A549 (cell line): ENCODE measurements at regions not wholly inside any gene's neighbourhood (a gene's known extent, or its start where the extent isn't known, plus 50 kb on each side); places are given as distances from the start of the nearest gene placed in this dataset.

Experiments
- ATAC-seq, 2 experiments: fragments of 200-7000 bp in 1 of 2; fragments of >200 bp in 1 of 2; cut with Nextera tagmentation in 1 of 2; cut with Tn5 transposase in 1 of 2; 3 replicates each; pipeline versions ENCODE4 v1.8.0 to v1.9.1; 2018 to 2020; ENCODE audit warnings: mild to moderate bottlenecking in 1 of 2, moderate library complexity in 1 of 2
- CTCF ChIA-PET: fragments of 300-600 bp; sonication (Branson Sonifier 250); formaldehyde crosslinking; extraction: SDS; loops from one replicate; lab custom pipeline; 2021; ENCODE audit warnings: antibody characterized with exemption, inconsistent platforms; lab: Yijun Ruan, JAX
- POLR2A ChIA-PET: fragments of 350-600 bp; formaldehyde crosslinking; extraction: SDS; loops from one replicate; lab custom pipeline; 2021; ENCODE audit warnings: antibody characterized with exemption, inconsistent platforms; lab: Yijun Ruan, JAX
- DNase-seq, 2 experiments: peaks; one replicate each; pipeline versions ENCODE4 v3.0.0 to v3.0.0-alpha.2; 2011 to 2016; ENCODE audit warnings: low read depth in 1 of 2, low spot score in 1 of 2
- FAIRE-seq: peaks from 2 replicates; lab custom pipeline; 2011; peaks lifted over from hg19 to GRCh38; lab: Jason Lieb, UNC
- H3K27ac ChIP-seq, 2 experiments: fragments of >200 bp; sonication (Bioruptor Twin); formaldehyde crosslinking; 3 replicates each; pipeline ENCODE4 v1.5.1; 2016 to 2017
- H3K4me1 ChIP-seq: fragments of >200 bp; sonication (Bioruptor Twin); formaldehyde crosslinking; 3 replicates; pipeline ENCODE4 v1.6.1; 2016
- H3K4me2 ChIP-seq: fragments of >200 bp; sonication (Bioruptor Twin); formaldehyde crosslinking; 3 replicates; pipeline ENCODE4 v1.6.1; 2016
- H3K4me3 ChIP-seq: fragments of >200 bp; sonication (Bioruptor Twin); formaldehyde crosslinking; 3 replicates; pipeline ENCODE4 v1.5.1; 2016
- H3K9me3 ChIP-seq: fragments of >200 bp; sonication (Bioruptor Twin); formaldehyde crosslinking; 3 replicates; pipeline ENCODE4 v1.6.1; 2016
- BHLHE40 ChIP-seq: IDR thresholded peaks from 2 replicates; pipeline ENCODE4 v1.6.1; 2012; ENCODE audit warnings: low read depth, low read length, inconsistent platforms
- CBX2 ChIP-seq: fragments of 200-600 bp; sonication (generic); IDR thresholded peaks from 2 replicates; pipeline ENCODE4 v1.6.1; 2016; ENCODE audit warnings: low read depth, mild to moderate bottlenecking, borderline replicate concordance
- EP300 ChIP-seq, 2 experiments: fragments of >200 bp; sonication (Bioruptor Twin); formaldehyde crosslinking; IDR thresholded peaks; 2 replicates in 1 of 2; 3 replicates in 1 of 2; pipeline ENCODE4 v1.6.1; 2016 to 2017
- FOSL2 ChIP-seq, 2 experiments: fragments of 450-650 bp in 1 of 2; fragments of >200 bp in 1 of 2; sonication (Bioruptor Twin) in 1 of 2; formaldehyde crosslinking; IDR thresholded peaks; 2 replicates each; pipeline versions ENCODE4 v1.5.0 to v1.6.1; 2016 to 2020; ENCODE audit warnings: mild to moderate bottlenecking in 1 of 2, moderate library complexity in 1 of 2
- HEYL ChIP-seq: fragments of 250-450 bp; sonication (Bioruptor Pico); IDR thresholded peaks from 2 replicates; pipeline ENCODE4 v1.8.0; 2021; ENCODE audit warnings: mild to moderate bottlenecking, moderate library complexity
- HOXB13 ChIP-seq: fragments of 250-450 bp; sonication (Bioruptor Pico); IDR thresholded peaks from 2 replicates; pipeline ENCODE4 v1.5.0; 2020; ENCODE audit warnings: low read depth, mild to moderate bottlenecking, moderate library complexity
- KDM5A ChIP-seq: fragments of 200-600 bp; sonication (generic); IDR thresholded peaks from 2 replicates; pipeline ENCODE4 v1.6.1; 2016; ENCODE audit warnings: antibody characterized with exemption, mild to moderate bottlenecking
- MAFK ChIP-seq: fragments of 450-650 bp; IDR thresholded peaks from 2 replicates; pipeline ENCODE4 v1.6.1; 2014; ENCODE audit not compliant: partially characterized antibody
- MAZ ChIP-seq: fragments of 150-350 bp; IDR thresholded peaks from 2 replicates; pipeline ENCODE4 v1.6.1; 2014; ENCODE audit warnings: antibody characterized with exemption, low read depth, low read length, borderline replicate concordance
- NR3C1 ChIP-seq: fragments of >200 bp; sonication (Bioruptor Twin); formaldehyde crosslinking; IDR thresholded peaks from 3 replicates; pipeline ENCODE4 v1.6.1; 2017
- RAD21 ChIP-seq, 2 experiments: fragments of >200 bp in 1 of 2; sonication (Bioruptor Twin) in 1 of 2; formaldehyde crosslinking in 1 of 2; IDR thresholded peaks in 1 of 2; conservative IDR thresholded peaks in 1 of 2; 2 replicates in 1 of 2; 3 replicates in 1 of 2; pipeline ENCODE4 v1.6.1; 2012 to 2018; ENCODE audit warnings: inconsistent platforms in 1 of 2
- RCOR1 ChIP-seq: fragments of 150-350 bp; IDR thresholded peaks from 2 replicates; pipeline ENCODE4 v1.6.1; 2014; ENCODE audit warnings: antibody characterized with exemption, low read length, low read depth
- SMC3 ChIP-seq: fragments of >200 bp; sonication (Bioruptor Twin); formaldehyde crosslinking; IDR thresholded peaks from 3 replicates; pipeline ENCODE4 v1.6.1; 2018; ENCODE audit warnings: inconsistent platforms
- SREBF2 ChIP-seq: fragments of 450-650 bp; IDR thresholded peaks from 2 replicates; pipeline ENCODE4 v1.6.1; 2014; ENCODE audit warnings: mild to moderate bottlenecking, moderate library complexity
- TFCP2L1 ChIP-seq: fragments of 250-450 bp; sonication (Bioruptor Pico); IDR thresholded peaks from 2 replicates; pipeline ENCODE4 v1.5.0; 2021; ENCODE audit warnings: mild to moderate bottlenecking
- TP53 ChIP-seq: fragments of 250-450 bp; sonication (Bioruptor Pico); IDR thresholded peaks from 2 replicates; pipeline ENCODE4 v1.5.0; 2021; ENCODE audit warnings: mild to moderate bottlenecking, moderate library complexity
- ZC3H11A ChIP-seq: fragments of 450-650 bp; IDR thresholded peaks from 2 replicates; pipeline ENCODE4 v1.6.1; 2014; ENCODE audit warnings: antibody characterized with exemption, mild to moderate bottlenecking
- WGBS: methylation state at CpG from one replicate; pipeline ENCODE4 v1.1.6; 2017; ENCODE audit errors: missing lambda C conversion rate; 5-methylcytosine and 5-hydroxymethylcytosine counted together
- TF ChIP-seq, protein P1 (sequence below): fragments of 150-350 bp; IDR thresholded peaks from 2 replicates; pipeline ENCODE4 v1.6.1; 2014; ENCODE audit warnings: low read depth, mild to moderate bottlenecking, low read length
- TF ChIP-seq, protein P2 (sequence below): fragments of 250-450 bp; sonication (Bioruptor Pico); IDR thresholded peaks from 2 replicates; pipeline ENCODE4 v1.5.0; 2021; ENCODE audit warnings: mild to moderate bottlenecking, moderate library complexity, borderline replicate concordance
- TF ChIP-seq, protein P3 (sequence below): fragments of 200-600 bp; sonication (generic); IDR thresholded peaks from 2 replicates; pipeline ENCODE4 v1.6.1; 2016; ENCODE audit warnings: antibody characterized with exemption, mild to moderate bottlenecking, moderate library complexity
- TF ChIP-seq, protein P4 (sequence below): fragments of >200 bp; sonication (Bioruptor Twin); formaldehyde crosslinking; IDR thresholded peaks from 3 replicates; pipeline ENCODE4 v1.6.1; 2016
- TF ChIP-seq, protein P5 (sequence below): fragments of >200 bp; sonication (Bioruptor Twin); formaldehyde crosslinking; IDR thresholded peaks from 2 replicates; pipeline ENCODE4 v1.6.1; 2016

DNA sequence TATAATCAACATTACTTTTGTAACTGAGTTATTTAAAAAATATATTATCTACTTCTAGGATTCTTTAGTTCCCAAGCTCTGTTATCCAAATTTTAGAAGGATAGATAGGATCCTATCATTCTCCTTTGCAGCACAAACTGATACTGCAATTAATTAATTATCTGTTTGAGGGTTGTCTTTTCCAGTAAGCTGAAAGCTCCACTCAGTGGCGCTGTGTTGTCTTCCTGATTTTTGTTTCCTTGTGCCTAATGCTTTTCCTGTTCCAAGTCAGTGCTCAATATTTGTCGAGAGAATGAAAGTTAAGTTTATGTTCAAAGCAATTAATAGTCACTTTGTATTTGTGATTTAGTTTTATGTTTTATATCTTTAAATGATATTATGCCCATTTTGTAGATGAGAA, 107.4 kb upstream of the ANK2 start:
- no peak overlapping the region for H3K27ac ChIP-seq
- DNase-seq (peak in 1 of 2 experiments; percentile 4), ATAC-seq (no peak), FAIRE-seq (no peak)
- no peaks in the 10 kb centered on the region for H3K4me1 ChIP-seq
- H3K4me3 ChIP-seq, result no peak overlapping the region
- WGBS, result 34% methylated on average over 2 of the region's 2 CpGs
- no peaks in the 10 kb centered on the region for H3K9me3 ChIP-seq
- ChIA-PET CTCF (interaction anchor here (0.6 to 1.2 kb wide), 4 partner anchors 9 to 337 kb away, joined by 3 read pairs; no protein-coding TSS in a partner anchor), POLR2A (no interaction called here)
- no peak overlapping the region for H3K4me2 ChIP-seq
- TF ChIP-seq, protein P1, sequence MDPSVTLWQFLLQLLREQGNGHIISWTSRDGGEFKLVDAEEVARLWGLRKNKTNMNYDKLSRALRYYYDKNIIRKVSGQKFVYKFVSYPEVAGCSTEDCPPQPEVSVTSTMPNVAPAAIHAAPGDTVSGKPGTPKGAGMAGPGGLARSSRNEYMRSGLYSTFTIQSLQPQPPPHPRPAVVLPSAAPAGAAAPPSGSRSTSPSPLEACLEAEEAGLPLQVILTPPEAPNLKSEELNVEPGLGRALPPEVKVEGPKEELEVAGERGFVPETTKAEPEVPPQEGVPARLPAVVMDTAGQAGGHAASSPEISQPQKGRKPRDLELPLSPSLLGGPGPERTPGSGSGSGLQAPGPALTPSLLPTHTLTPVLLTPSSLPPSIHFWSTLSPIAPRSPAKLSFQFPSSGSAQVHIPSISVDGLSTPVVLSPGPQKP, result no peak
- TF ChIP-seq MAZ, result no peak
- TF ChIP-seq TP53 (CRISPR knock-in tag), result no peak
- TF ChIP-seq RAD21 (conservative IDR thresholded peaks at IDR 0.05 in 1 of 2, IDR thresholded peaks at IDR 0.05 in 1 of 2), result peak in 1 of 2 experiments; percentile 4; a peak in 1 of 5 replicates
- TF ChIP-seq SREBF2, result no peak
- TF ChIP-seq MAFK, result no peak
- no peak for TF ChIP-seq SMC3
- TF ChIP-seq HEYL, result no peak

DNA sequence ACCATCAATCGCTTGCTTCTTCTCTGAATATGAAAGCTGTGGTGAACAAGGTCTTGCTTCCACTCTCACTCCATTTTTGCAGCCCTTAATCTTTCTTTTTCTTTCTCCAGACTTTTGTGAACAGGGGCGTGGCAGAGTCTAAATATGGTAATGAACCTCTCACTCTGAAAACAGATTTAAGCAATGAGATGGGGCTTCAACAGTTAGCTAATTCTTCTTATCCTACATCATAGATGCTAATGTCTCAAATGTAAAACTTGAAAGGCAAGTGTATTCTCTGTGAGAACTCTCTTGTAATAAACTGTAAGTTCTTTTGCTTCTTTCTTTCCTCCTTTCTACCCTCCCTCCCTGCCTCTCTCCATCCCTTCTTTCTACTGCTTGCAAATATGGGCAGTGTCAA, 106.5 kb upstream of the ANK2 start:
- ChIA-PET CTCF (interaction anchor here (0.6 to 1.2 kb wide), 3 partner anchors 131 to 177 kb away, joined by 3 read pairs; no protein-coding TSS in a partner anchor), POLR2A (no interaction called here)
- DNase-seq (no peak), FAIRE-seq (no peak), ATAC-seq (no peak)
- WGBS, result 51% methylated on average over 2 of the region's 2 CpGs
- H3K4me3 ChIP-seq, result no peak overlapping the region
- no peaks in the 10 kb centered on the region for H3K9me3 ChIP-seq
- no peaks in the 10 kb centered on the region for H3K4me1 ChIP-seq
- TF ChIP-seq RCOR1, result no peak
- TF ChIP-seq, protein P2, sequence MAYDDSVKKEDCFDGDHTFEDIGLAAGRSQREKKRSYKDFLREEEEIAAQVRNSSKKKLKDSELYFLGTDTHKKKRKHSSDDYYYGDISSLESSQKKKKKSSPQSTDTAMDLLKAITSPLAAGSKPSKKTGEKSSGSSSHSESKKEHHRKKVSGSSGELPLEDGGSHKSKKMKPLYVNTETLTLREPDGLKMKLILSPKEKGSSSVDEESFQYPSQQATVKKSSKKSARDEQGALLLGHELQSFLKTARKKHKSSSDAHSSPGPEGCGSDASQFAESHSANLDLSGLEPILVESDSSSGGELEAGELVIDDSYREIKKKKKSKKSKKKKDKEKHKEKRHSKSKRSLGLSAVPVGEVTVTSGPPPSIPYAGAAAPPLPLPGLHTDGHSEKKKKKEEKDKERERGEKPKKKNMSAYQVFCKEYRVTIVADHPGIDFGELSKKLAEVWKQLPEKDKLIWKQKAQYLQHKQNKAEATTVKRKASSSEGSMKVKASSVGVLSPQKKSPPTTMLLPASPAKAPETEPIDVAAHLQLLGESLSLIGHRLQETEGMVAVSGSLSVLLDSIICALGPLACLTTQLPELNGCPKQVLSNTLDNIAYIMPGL (CRISPR knock-in tag), result no peak
- TF ChIP-seq, protein P3, sequence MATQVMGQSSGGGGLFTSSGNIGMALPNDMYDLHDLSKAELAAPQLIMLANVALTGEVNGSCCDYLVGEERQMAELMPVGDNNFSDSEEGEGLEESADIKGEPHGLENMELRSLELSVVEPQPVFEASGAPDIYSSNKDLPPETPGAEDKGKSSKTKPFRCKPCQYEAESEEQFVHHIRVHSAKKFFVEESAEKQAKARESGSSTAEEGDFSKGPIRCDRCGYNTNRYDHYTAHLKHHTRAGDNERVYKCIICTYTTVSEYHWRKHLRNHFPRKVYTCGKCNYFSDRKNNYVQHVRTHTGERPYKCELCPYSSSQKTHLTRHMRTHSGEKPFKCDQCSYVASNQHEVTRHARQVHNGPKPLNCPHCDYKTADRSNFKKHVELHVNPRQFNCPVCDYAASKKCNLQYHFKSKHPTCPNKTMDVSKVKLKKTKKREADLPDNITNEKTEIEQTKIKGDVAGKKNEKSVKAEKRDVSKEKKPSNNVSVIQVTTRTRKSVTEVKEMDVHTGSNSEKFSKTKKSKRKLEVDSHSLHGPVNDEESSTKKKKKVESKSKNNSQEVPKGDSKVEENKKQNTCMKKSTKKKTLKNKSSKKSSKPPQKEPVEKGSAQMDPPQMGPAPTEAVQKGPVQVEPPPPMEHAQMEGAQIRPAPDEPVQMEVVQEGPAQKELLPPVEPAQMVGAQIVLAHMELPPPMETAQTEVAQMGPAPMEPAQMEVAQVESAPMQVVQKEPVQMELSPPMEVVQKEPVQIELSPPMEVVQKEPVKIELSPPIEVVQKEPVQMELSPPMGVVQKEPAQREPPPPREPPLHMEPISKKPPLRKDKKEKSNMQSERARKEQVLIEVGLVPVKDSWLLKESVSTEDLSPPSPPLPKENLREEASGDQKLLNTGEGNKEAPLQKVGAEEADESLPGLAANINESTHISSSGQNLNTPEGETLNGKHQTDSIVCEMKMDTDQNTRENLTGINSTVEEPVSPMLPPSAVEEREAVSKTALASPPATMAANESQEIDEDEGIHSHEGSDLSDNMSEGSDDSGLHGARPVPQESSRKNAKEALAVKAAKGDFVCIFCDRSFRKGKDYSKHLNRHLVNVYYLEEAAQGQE, result no peak
- TF ChIP-seq HOXB13 (CRISPR knock-in tag), result no peak
- no peak for TF ChIP-seq TFCP2L1 (CRISPR knock-in tag)
- TF ChIP-seq SREBF2, result no peak
- TF ChIP-seq, protein P4, sequence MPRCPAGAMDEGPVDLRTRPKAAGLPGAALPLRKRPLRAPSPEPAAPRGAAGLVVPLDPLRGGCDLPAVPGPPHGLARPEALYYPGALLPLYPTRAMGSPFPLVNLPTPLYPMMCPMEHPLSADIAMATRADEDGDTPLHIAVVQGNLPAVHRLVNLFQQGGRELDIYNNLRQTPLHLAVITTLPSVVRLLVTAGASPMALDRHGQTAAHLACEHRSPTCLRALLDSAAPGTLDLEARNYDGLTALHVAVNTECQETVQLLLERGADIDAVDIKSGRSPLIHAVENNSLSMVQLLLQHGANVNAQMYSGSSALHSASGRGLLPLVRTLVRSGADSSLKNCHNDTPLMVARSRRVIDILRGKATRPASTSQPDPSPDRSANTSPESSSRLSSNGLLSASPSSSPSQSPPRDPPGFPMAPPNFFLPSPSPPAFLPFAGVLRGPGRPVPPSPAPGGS, result no peak
- no peak for TF ChIP-seq SMC3
- no peak for TF ChIP-seq BHLHE40
- TF ChIP-seq HEYL, result no peak
- TF ChIP-seq NR3C1, result no peak
- TF ChIP-seq CBX2, result no peak
- TF ChIP-seq KDM5A, result no peak
- no peak for TF ChIP-seq EP300 (IDR thresholded peaks at IDR 0.05)
- TF ChIP-seq FOSL2 (IDR thresholded peaks at IDR 0.05), result no peak
- TF ChIP-seq FOSL2 (CRISPR knock-in tag; IDR thresholded peaks at IDR 0.05), result no peak
- no peak for TF ChIP-seq ZC3H11A
- TF ChIP-seq, protein P5, sequence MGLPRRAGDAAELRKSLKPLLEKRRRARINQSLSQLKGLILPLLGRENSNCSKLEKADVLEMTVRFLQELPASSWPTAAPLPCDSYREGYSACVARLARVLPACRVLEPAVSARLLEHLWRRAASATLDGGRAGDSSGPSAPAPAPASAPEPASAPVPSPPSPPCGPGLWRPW, result no peak
- H3K4me2 ChIP-seq, result no peak overlapping the region
- no peak overlapping the region for H3K27ac ChIP-seq
